NB4 (cell line): ENCODE measurements at regions not wholly inside any gene's neighbourhood (a gene's known extent, or its start where the extent isn't known, plus 50 kb on each side); places are given as distances from the start of the nearest gene placed in this dataset.

Experiments used
- DNase-seq: peaks from one replicate; pipeline ENCODE4 v3.0.0; 2010; ENCODE audit warnings: low read depth
- H3K4me3 ChIP-seq: one replicate; pipeline ENCODE4 v1.5.1; 2011; ENCODE audit warnings: mild to moderate bottlenecking, low read depth, low read length, moderate library complexity
- CTCF ChIP-seq: IDR thresholded peaks from one replicate; pipeline ENCODE4 v1.5.1; 2012; ENCODE audit warnings: low read depth, low read length
- MAX ChIP-seq: IDR thresholded peaks from 2 replicates; pipeline ENCODE4 v1.6.1; 2011; ENCODE audit warnings: low read depth, low read length
- MYC ChIP-seq: IDR thresholded peaks from 2 replicates; pipeline ENCODE4 v1.6.1; 2011; ENCODE audit warnings: low read depth, low read length
- POLR2A ChIP-seq: IDR thresholded peaks from 2 replicates; pipeline ENCODE4 v1.6.1; 2011; ENCODE audit warnings: mild to moderate bottlenecking; ENCODE audit not compliant: insufficient read length; ENCODE audit errors: extremely low read depth

GRCh38 chr2:67096886-67097285, 300.2 kb upstream of the ETAA1 start:
- no peak overlapping the region for H3K4me3 ChIP-seq
- DNase-seq, result no peak
- TF ChIP-seq CTCF, result no peak
- TF ChIP-seq POLR2A, result no peak
- TF ChIP-seq MYC, result no peak
- TF ChIP-seq MAX, result no peak

- no peak overlapping the region for H3K4me3 ChIP-seq
- TF ChIP-seq MAX, result no peak
- no peak for TF ChIP-seq POLR2A
- TF ChIP-seq MYC, result no peak
- no peak for TF ChIP-seq CTCF
- DNase-seq, result no peak
Measured at GRCh38 chr2:67103157-67103556, 294.0 kb upstream of the ETAA1 start.

- DNase-seq, result no peak
- TF ChIP-seq POLR2A (no peak), CTCF (no peak), MYC (no peak), MAX (no peak)
- no peak overlapping the region for H3K4me3 ChIP-seq
Measured at GRCh38 chr2:67108231-67108630, 288.9 kb upstream of the ETAA1 start.

GRCh38 chr2:67124531-67124930, 272.6 kb upstream of the ETAA1 start:
- DNase-seq, result no peak
- no peak for TF ChIP-seq MAX
- no peak for TF ChIP-seq POLR2A
- no peak for TF ChIP-seq MYC
- TF ChIP-seq CTCF, result no peak
- no peak overlapping the region for H3K4me3 ChIP-seq

GRCh38 chr2:67130531-67131256, 266.4 kb upstream of the ETAA1 start:
- H3K4me3 ChIP-seq, result no peak overlapping the region
- DNase-seq, result no peak
- no peak for TF ChIP-seq MAX
- no peak for TF ChIP-seq CTCF
- TF ChIP-seq POLR2A, result no peak
- no peak for TF ChIP-seq MYC
